NCI-H1436 treated with DMSO at 0.1 percent for 48 hours (cell line): ENCODE measurements at regions not wholly inside any gene's neighbourhood (a gene's known extent, or its start where the extent isn't known, plus 50 kb on each side); places are given as distances from the start of the nearest gene placed in this dataset.

Experiments
- DNase-seq: peaks from one replicate; lab custom pipeline; 2025; lab: John Stamatoyannopoulos, UW

DNA sequence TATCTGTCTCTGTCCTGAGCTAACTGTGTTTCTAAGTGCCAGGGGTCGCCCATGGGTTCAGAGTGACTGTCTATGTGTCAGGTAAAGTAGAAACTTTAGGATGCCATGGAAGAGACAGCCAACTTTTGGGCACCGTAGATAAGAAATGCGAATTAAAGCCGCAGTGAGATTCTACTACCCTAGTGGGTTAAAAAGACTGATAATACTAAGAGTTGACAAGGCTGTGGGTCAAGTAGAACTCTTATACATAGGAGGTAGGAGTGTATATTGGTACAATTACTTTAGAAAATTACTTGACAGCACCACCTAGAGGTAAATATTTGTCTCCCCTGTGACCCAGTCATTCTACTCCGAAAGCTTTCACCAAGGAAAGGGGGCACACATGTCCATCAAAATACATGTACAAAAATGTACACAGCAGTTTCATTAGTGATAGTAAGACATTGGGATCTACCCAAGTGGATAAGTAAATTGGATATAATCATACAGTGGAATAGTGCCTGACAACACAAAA is 371.3 kb downstream of the SLC4A3 start:
- no peak for DNase-seq

DNA sequence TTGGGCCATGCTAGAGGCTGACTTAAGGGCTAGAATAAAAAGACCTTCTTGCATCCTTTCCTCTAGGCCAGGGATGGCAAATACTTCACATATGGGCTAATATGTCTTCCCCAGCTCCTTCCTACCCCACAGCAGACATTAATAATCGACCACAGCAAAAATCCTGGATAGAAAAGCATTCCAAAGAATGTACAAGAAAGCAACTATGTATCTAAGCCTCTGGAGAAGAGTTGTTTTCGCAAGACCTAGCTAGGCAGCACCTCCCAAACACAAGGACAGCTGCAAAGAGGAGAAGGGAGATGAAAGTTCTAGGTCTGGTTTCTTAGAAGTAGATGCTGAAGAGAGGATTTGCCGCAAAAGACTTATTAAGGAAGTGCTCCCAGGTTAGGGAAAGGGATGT is 372.6 kb downstream of the SLC4A3 start:
- DNase-seq = no peak

DNA sequence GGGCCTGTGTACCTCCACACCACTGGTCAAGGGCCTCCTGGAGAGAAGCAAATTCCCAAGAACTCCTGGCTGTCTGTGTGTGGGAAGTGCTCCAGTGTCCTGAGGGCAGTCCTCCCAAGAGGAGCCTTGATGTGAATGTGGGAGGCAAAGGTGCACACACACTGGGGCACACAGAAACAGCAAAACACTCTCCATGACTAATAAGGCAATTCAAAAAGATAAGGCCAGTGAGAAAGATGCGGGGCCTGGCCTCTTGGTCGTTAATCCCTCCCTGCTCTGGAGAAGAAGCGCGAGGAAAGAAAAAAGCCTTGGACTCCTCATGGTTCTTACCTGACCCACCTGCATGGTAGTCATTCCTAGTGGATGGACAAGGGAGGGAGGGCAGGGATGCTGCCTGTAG is 373.2 kb downstream of the SLC4A3 start:
- no peak for DNase-seq

DNA sequence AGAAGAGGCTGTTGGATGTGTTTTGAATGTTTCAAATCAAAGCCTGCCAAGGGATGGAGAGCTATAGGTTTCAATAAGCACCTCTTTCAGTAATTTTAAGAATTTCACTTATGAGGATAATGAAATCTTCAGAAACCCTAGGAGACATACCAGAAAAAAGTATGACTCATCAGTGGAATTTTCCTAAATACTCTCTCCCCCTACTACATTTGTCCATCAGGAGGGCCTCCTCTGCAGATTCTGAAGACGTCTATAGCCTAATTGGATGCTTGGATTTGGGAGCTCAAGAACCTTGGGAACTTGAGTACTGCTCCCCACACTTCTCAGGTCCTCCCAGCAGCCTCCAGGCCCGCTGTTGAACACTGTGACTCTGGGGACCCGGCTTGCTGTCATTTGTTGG is 374.3 kb downstream of the SLC4A3 start:
- DNase-seq = no peak

DNA sequence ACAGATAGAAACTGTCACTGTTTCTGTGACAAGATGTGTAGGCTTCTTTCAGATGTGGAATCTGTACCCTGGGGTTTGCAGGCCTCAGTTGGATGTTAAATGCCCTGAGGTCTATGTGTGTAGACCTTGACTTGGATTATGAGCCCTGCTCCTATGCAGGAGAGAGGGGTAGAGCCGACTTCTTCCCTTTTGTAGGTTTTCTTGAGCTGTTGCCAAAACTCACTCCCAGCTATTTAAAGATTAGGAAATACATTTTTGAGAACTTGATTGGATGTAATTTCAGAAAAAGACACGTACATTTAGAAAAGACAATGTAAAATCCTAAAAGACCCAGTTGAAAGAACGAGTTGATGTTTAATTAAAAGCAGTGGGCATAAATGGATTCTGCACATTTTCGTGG is 374.8 kb downstream of the SLC4A3 start:
- DNase-seq = no peak

DNA sequence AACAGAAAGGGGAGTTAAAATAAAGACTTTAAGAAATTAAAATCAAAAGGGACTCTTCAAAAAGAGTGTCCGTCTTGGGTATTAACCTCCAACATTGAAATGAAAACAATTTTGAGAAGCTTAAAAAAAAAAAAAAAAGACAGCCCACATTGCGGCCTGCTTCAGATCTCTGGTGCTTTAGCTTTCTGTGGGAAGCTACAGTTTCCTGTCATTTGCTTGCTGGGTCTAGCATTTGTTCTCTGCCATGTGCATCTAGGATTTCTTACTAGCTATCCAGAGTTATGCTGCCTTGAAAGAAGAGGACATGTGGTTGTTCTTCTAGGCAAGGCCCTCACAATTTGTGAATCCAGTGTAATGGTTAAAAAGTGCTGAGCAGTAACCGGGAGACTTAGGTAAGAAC is 375.3 kb downstream of the SLC4A3 start:
- no peak for DNase-seq

DNA sequence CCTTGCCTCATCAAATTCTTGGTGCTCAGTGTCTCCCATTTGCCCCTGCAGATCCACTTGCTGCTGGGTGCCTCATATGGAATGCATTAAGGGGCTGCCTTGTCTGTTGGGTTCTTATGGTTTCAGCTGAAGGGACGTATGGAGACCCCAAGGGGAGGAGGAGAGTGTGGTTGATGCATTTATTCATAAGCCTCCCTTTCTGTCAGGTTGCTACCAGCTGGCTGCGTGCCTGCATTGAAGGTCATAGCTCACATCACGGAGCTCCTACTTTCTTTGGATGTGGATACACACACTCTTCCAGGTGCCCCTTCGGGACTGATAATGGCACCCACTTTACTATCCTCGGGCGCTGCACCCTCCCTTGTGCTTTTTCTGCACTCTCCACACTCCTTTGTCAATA is 377.9 kb downstream of the SLC4A3 start:
- DNase-seq = no peak

DNA sequence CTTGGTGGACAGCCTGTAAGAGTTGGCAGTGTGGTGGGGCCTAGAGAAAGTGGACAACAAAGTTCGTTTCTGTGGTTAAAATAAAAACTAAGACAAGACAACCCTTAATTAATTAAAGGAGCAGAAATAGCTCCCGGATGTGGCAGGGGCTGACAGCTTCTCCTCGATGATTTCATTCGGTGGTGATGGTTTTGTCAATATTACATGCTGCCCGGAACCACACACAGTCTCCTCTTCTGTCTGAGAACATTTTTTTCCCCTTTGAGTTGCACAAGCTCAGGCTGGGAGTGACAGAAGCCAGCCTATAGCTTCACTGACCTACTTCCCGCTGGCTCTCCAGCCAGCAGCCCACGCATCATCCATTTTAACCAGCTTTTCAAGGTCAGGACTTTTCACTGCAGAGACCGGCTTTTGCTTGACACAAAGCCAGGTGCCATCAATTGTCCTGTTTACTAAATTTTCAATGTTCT is 378.8 kb downstream of the SLC4A3 start:
- DNase-seq = no peak

DNA sequence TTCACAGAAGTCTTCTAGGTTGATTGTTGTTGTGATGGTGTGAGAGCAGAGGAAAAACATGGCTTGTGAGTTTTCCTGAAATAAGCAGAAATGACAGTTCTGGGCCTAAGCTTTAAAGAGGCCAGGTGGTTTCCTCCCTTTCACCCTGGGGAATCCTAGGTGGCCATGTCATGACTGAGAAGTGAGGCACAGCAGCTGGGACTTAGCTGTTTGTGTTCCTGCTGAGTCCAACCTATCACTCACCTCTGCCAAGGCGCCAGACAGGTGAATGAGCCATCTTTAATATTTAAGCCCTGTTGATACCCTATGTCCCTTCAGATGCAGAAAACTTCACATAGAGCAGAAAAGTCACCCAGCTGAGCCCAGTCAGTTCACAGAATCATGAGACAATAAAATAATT is 384.4 kb downstream of the SLC4A3 start:
- no peak for DNase-seq

DNA sequence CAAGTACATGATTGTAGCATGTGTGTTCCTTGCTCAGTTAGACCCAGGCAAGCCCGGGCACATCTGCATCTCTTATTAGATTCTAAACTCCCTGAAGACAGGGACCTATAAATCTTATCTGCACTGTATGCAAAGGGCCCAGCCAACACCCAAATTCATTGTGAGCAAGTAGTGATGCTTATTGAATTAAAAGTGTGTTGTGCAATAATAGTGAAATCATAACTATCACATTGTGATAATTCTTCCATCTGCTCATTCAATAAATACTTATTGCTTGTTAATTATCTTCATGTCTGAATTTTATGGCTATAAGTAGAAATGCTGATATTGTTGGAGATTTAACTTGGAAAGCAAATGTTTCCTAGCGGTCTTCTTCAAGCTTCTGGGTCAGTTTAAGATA is 387.5 kb downstream of the SLC4A3 start:
- no peak for DNase-seq

DNA sequence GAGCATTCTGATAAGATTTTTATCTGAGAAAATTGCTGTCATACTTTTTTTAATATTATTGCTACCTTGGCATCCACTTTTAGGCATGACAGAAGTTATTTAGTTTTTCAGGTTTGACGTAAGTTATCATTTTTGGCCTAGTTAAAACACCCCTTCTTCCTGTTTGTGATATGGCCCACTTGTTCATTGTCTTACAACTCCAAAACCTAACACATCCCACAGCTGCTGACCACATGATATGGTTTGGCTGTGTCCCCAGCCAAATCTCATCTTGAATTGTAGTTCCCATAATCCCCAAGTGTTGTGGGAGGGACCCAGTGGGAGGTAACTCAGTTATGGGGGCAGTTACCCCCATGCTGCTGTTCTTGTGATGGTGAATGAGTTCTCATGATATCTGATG is 388.1 kb downstream of the SLC4A3 start:
- no peak for DNase-seq

DNA sequence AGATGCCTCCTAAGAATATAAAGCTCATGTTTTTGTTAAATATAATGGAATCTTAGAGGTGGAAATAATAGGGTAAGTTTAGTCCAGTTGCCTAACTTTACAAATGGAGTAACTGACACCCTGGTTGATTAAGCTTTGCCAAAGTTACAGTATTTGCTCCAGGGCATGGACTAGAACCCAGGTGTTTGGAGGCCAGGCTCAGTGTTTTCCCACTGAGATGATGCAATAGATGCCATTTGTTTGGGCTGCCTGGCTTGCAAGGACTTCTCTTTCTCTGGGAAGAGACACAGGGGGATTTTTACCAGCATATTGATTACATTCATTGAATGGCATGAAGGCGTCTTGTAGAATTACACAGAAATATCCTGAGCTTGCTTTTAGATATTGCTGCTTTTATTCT is 397.8 kb downstream of the SLC4A3 start:
- DNase-seq = no peak

DNA sequence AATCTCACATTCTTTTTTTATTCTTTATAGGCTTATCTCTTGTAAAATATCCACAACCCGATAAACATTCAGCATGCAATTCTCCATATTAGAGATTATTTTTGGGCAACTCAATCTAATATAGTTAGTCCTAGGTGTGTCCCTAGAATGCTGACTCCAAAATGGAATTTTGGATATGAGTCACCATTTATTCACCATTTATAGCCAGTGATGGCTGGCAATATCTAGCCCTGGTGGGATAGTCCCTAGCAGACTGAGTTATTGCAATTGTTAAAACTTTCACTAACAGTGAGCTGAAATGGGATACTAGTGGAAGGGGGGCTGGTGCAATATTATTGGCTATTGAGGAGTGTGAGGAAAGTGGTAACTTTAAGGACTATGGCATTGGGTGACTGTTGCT is 401.6 kb downstream of the SLC4A3 start:
- no peak for DNase-seq

DNA sequence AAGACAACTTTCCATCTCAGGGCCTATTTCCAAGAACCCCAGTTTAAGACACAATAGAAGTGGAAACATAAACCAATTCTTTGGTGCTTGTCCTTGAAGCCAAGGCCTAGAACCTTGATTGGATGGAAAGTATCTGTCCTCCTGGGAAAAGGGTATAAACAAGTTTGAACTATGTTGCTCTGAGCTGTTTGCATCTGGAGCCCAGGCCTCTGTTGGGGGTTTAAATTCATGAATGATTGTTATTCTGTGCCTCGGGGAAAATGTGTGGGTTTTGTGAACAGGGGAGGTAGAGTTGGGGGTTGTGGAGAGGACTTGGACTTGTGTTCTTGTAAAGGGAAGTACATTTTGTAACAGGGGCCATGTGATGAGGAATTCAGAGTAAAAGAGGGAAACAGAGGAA is 406.1 kb downstream of the SLC4A3 start:
- no peak for DNase-seq

DNA sequence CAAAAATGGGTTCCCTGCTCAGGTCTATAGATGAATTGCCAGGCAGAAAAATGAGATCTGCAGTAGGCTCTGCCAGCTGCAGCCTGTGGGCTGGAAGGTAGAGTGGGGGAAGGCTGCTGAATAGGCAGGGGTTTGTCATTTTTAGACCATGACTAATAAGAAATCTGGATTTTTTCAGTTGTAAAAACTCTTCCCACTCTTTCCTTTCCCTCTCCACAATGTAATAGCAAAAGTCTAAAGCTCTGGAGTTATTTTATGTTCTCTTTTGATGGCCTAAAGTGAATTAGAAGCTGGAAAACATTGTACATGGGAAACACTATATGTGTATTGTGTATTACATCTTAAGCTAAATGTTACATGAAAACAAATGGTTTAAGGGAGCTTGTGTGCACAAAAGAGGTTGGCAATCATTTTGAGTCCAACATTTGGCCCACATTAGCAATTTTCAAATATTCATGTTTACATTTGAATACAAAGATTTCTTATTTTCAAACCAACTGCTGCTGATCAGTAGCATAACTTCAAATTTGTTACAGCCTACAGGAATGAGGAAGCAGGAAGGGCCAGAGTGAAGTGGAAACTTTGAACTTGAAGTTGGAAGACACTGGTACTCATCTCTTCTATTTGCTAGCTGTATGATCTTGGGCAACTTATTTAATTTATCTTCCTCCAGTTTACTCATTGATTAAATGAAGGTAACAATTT is 407.1 kb downstream of the SLC4A3 start:
- no peak for DNase-seq

DNA sequence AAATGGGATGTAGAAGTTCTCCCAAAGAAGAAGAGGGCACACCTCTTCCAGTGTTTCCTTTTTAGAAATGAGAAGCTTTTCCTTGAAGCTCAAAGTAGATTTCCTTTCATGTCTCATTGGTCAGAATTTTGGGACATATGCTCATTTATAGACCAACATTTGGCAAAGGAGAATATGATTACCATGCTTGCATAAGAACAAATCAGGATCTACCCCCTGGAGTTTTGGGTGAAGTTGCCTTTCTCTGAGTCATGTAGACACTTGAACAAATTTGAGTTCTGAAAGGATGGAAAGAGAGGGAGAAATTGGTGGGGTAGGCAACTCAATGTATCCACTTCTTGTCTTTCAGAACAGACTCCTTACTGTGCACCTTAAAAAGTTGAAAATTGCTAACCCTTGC is 409.0 kb downstream of the SLC4A3 start:
- no peak for DNase-seq

DNA sequence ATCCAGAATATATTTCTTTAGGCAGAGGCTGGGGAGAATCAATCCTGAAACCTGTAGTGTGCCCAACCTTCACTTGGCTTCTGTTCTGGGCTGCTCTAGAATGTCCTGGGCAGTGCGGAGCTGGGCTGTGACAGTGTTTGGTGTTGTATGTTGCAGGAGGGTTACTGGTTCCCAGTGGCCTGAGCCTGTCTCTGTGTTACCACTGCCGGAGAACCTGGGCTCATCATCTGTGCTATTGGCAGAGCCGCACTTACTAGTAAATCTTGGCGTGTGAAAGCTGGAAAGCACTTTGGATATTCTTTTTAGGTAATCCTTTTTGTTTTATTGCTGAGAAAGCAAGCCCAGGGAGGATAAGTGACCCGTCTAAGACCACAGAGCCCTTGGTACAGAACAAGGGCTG is 412.9 kb downstream of the SLC4A3 start:
- DNase-seq = no peak

DNA sequence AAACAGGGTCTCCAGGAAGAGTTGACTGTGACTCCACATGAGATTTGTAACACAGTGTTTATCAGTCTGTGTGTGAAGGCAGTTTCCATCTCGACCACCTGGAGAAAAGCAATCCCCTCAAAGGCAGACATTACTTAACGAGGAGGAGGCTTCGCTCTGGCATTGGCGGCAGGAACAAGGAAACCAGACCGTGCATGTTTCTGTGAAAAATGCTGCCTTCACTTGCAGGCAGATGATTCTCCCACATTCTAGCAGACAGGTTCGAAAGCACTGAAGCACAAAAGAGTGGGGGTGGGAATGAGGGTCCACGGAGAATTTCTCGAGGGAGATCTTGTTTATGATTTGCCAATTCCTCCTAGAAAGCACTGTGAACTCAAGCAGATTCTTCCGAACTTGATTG is 414.0 kb downstream of the SLC4A3 start:
- DNase-seq = no peak

DNA sequence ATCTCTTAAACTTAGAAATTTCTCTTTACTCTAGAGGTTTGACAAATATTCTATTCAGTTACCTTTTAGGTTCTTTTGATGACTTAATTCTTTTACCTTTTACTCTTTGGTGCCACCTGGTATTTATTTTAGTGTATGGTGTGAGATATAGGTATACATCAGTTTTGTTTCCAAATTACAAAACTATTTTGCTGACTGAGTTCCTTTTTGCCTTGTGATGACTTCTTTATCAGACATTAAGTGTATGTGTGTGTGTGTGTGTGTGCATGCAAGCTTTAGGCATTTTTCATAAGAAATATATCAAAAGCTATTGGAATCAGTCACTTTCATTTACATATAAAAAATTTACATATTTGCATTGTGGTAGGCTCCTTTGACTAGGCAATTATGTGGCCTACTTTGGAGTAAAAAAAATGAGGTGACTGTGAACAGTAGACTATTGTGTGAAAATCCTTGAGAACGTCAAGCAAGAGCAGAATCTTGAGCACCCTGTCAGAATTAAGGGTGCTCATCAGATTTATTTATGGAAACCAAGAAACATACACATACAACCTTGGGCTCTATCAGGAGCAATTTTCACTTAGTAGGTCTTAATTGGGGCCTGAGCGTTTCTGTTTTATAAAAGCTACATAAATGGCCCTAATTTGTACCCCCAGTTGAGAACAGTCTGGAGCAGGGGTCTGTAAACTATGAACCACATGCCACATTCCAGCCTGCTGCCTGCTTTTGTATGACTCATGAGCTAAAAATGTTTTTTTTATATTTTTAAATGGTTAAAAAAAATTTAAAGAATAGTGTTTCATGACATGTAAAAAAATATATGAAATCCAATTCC is 415.9 kb downstream of the SLC4A3 start:
- no peak for DNase-seq

DNA sequence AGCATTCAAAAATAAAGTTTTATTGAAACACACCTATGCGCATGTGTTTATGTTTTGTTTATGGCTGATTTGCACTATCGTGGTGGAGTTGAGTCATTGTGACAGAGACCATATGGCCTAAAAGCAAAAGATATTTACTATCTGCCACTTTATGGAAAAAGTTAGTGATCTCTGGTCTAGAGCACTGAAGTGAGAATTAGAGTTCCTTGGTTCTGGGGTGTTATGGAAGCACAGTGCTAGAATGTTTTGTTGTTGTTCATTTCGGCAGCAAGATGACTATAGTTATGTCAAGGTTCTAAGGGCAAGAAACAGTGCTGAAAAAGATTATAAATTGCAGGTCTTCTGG is 416.5 kb downstream of the SLC4A3 start:
- no peak for DNase-seq

DNA sequence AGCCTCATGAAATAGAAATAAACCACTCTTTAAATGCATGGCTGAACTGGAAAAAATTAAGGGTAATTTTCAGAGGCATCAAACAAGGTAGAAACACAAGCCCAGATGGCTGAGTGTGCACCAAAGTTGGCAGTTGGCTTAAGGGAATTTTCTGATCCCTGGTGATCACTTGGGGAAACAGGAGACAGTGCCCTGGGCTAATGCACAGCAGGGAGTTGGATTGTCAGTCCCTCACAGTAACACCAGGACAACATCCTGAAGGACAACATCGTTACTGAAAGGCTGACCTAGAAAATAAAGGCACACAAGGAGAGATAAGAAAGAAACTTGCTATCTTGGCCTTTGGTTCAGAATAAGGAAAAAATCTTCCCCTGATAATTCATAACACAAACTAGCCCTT is 417.0 kb downstream of the SLC4A3 start:
- DNase-seq = no peak

DNA sequence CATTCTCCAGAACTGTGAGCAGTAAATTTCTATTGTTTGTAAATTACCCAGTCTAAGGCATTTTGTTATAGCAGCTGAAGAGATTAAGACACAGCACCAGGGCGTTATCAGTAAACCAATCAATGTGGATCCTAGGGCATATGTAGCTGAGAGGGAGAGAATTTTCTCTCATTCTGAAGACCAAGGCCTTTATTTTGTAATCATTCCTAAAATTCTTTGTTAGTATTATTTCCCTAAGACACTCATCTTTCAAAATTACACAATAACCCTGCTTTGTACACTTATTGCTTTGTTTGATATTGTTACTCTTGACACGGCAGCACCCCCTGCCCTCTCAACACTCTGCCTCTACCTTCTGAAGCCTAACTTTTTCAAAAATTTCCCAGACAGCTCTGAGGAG is 419.1 kb downstream of the SLC4A3 start:
- DNase-seq = no peak

DNA sequence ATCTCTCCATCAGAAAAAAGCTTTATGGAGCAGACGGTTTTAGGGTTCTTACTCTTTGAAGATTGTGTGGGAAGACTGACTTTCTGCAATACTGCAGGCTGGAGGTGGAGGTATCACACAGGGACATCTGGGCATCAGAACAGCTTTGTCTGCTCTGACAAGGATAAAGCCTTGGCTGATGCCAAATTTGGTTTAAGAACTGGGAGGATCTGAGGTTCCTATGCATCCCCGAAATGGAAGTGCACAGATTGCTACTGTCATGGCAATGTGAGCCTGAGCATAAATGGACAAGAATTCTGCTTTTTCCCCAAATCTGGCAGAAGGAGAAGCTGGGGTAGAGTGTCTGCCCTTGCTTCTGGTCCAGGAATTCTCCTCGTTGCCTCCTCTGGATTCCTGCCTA is 424.3 kb downstream of the SLC4A3 start:
- DNase-seq = no peak

DNA sequence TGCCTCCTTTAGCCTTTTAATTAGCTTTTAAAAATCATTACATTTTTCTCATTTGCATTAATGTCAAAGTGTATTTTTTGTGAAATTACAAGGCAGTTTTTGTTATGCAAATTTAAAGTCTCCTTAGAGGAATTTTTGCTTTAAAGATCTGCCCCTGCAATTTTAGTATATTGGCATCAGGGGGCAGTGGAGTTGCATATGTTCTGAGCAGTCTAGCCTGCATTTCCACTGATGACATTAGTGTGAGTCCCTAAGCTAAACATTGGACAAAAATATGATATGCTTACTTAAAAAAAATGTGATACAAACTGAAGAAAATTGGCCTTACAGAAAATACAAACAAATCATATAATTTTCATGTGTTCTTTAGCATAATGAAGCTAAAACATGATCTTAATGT is 426.5 kb downstream of the SLC4A3 start:
- DNase-seq = no peak
